ENCODE measurements at regions not wholly inside any gene's neighbourhood (a gene's known extent, or its start where the extent isn't known, plus 50 kb on each side); places are given as distances from the start of the nearest gene placed in this dataset.

DNA sequence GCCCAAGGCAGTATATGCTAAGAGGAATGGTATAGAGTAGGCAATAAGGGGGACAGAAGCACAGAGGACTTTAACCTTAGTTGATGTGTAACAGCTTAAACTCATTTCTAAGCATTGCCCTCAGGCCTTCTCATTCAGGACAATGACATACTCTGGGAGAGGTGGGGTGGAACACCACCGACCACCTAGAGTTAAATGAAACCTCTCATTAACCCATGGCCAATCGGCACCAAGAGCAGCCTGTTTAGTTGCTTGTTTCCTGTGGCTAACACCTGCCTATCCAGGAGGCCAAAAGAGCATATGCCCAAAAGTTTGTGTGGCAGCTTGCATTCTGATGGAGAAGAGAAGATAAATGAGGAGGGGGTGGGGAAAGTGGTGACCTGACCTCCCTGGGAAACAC, 50.0 kb downstream of the PABIR2 start:
- FAIRE-seq (no peak), DNase-seq (ENCODE audit: low spot score) (no peak)

DNA sequence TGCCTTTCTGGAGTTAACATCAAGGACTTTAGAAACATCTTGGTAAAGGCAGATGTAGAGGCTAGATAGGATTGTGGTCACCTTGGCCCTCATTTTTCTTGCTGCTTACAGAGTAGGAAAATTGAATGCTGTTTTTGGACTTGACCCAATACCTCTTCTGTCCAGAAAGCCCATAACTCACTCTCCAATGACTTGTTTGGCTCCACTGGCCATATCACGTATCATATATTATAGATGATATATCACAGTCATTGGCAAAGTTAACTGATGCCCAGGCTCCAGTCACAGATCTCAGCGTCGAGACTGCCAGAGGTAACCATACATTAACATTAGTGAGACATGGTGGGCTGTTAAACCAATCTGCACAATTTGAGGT, 50.6 kb downstream of the PABIR2 start:
- no peak for FAIRE-seq
- DNase-seq (ENCODE audit: low spot score), result no peak

DNA sequence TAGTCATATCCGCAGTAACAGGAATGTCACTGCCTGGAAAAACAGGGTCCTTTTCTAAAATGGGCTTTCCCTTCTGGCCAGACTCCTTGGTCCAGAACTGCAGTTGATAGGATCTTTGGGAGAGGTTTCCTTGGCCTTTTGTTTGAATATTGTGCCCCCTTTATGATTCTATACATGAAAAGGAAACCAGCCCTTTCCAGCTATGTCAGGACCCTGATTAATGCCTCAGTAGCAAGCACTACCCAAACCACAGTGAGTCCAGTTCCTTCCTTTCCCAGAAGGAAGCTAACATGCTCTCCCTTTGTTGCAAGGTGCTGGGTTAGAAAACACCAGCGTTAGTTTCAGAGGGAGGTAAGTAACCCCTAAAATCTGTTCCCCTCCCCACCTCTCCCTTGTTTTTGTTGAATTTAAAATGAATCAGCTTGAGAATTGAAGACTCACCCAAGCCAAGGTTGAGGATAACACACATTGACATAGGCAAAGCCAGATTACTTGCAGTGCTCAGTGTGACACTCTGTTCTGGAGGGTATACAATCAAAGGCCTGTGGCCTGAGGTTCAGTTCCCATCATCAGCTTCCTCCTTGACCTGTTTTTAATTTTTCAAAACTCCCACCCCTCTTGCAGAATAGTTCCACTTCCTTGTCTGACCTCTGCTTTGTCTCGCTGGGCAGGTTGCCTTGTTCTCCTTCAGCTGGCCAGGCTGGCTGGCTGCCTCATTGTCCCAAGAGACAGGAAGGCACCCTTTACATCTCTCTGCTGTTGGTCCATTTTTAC, 51.2 kb downstream of the PABIR2 start:
- FAIRE-seq (no peak), DNase-seq (ENCODE audit: low spot score) (no peak)

DNA sequence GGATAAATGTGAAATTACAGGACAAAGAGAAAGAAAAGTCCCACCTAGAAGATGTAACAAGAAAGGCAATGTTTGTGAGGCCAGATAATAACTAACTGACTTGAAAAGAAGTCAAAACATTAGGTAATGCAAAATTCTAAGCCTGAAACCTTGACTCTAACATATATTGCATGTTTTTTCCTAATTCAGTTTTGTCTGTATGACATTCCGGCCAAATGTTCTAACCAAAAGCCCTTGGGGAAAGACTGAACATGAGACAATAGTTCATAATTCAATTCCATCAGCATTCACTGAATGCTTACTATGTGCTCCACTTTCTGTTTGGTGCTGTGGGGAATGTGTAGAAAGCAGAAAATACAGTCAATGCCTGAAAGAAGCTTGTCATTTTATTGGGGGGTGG, 53.9 kb downstream of the PABIR2 start:
- FAIRE-seq (no peak), DNase-seq (ENCODE audit: low spot score) (no peak)

DNA sequence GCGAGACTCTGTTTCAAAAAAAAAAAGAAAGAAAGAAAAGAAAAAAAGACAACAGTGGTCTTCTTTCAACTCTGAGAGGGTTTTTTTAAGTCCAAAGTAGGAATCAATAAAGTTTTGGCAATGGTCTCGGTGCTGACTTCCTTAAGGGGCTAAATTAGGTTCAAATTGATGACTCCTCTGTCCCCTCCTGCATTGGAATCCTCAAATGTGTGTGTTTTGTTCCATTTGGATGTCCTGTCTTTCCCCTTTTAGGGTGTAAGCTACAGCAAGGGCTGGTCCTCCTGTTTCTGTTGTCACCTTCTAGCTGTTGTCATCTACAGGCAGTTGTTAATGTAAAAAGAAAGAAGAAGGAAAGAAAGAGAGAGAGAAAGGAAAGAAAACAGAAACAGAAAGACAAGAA, 54.4 kb downstream of the PABIR2 start:
- DNase-seq (ENCODE audit: low spot score) (no peak), FAIRE-seq (no peak)

DNA sequence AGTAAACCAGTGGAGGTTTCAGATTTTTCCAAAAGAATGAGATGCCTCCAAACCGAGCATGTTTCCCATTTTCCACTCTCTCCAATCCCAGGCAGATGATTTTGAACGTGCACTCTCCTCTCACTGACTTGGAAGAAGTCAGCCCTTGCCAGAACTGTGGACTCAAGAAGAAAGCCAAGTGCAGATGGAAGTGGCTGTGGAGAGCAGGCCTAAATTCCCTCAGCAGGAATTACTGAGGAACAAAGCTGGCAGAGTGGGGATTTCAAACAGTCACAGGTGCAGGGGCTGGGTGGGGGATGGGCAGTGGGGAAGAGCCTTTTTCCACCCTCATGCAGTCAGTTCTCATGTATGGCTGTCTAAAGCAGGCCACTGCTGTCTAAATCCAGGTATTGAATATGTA, 55.3 kb downstream of the PABIR2 start:
- DNase-seq (ENCODE audit: low spot score), result no peak
- FAIRE-seq, result no peak

DNA sequence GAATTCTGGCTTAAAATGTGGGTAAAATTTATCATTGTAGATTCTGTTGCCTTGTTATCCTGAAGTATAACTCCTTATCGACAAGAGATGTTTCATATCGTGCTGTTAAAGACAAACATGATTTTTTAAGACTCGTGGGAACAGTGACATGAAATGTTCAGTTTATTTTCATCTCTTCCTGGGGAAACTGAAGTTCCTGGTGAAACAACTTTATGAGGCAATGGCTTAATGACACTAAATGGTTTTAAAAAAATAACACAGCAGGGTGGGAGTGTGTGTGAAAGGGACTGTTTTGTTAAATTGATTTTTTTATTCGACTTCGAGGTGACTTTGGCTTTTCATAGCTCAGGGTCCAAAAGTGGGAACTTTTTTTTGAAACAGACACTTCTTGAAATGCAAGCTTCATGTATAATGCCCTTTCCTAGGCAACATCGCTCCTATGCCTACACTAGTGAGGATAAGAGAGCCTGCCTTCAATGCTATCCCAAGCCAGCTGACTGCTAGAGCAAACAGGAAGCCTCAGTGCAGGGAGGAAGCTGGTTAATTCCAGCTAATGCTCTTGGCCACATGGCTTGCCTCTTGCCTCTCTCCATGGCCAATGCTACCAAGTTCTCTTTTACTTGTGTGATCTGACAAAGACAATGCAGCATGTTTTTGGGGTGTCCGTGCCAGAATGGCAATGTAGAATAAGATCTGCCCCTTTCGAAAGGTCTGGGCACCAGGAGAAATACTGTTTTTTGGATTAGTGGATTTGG, 57.8 kb downstream of the PABIR2 start:
- DNase-seq (ENCODE audit: low spot score) (no peak), FAIRE-seq (no peak)

DNA sequence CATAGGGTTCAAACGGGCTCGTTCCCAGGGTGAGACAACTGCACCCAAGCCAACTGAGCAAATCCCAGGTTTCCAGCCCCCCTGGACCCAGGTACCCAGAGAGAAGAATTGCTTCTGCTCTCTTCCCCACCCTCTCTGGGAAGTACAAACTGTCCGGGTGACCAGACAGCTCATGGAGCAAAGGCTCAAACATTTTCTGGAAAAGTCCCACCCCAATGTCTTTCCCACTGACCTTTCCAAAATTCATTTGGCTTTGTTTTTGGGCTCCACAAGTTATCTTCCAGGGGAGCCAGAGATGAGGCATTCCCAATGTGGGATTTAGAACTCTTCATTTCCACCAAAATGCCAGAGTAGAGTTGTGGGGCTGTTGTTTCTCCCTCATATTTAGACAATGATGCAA, 58.6 kb downstream of the PABIR2 start:
- no peak for FAIRE-seq

DNA sequence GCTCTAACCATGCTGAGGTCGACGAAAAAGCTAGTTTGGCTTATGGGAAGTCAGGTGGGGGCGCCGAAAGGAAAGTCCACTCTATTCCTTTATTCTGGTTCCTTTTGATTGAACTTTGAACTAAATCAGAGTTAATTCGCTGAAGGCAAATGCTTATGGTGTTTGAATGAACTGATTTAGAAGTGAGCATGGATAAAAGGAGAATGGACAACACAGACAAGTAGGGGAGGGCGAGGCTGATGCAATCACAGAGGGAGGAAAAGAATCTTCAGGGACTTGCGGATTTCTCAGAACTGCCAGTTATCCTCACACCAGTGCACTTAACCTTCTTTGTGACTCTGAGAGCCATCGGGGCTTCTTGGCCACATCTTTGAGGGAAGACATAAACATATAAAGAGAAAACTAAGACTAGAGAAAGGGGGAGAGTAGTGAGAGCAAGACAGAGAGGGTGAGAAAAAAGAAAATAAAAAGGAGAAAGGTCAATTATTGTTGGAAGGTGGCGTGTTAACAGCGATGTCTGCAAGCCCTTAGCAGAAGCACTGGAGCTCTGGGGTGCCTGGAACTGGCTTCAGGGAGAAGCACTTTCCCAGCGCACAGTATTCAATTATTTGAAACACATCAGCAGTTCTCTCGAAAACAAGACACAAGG, 59.2 kb downstream of the PABIR2 start:
- DNase-seq (ENCODE audit: low spot score) (no peak), FAIRE-seq (no peak)

More for the DNA sequence above, 58.6 kb downstream of the PABIR2 start:
- DNase-seq (ENCODE audit: low spot score), result no peak

DNA sequence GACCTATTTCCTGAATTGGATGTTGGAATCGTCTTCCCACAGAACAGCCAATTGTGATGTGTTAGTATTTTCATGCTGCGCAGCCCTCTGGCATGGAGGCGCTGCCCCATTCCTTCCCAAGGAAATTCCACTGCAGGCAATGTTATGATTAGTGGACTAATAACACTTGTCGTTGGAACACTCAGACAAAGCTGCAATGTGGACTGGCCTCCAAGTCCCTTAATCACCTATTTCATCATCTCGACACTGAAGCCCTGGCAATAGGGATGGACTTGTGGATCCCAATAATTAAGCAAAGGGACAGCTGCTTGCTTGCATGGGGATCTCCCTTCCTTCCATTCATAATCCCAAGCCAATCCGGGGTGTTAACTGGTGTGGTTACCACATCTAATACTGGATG, 59.9 kb downstream of the PABIR2 start:
- FAIRE-seq (no peak), DNase-seq (ENCODE audit: low spot score) (no peak)

DNA sequence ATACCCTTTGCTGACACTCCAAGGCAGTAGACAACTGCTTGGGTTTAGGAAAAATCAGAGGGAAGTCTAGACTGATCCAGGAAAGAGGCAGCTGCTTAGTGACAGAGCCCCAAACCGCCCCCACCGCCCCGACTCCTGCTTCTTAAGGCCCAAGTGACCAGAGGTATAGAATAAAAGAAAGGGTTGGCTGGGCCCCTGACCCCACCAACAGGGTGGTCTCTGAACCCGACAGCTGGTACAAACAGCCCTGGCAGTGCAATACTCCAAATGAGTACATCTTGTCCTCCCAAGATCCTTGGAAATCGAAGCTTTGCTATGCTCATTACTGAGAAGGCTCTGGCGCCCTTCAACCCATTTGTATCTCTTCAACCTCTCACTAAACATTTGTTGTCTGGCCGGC, 60.6 kb downstream of the PABIR2 start:
- FAIRE-seq (no peak), DNase-seq (ENCODE audit: low spot score) (no peak)

DNA sequence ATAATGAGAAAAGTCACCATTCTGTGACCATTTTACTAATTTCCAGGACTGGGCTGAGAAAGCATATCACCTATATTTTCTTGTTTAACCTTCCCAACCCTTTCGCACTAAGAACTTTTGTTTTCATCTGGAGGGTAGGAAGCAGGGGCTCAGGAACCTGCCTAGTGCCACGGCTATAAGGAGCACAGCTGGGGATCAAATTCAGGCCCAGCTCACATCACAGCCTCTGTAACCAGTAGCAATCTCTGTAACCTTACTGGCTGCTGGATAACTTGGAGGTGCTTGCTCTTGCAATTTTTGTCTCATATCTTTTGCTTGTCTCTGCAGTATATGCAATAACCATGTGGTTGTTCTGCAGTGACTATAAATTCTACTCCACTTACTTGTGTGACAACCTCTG, 62.0 kb downstream of the PABIR2 start:
- no peak for DNase-seq (ENCODE audit: low spot score)
- no peak for FAIRE-seq

DNA sequence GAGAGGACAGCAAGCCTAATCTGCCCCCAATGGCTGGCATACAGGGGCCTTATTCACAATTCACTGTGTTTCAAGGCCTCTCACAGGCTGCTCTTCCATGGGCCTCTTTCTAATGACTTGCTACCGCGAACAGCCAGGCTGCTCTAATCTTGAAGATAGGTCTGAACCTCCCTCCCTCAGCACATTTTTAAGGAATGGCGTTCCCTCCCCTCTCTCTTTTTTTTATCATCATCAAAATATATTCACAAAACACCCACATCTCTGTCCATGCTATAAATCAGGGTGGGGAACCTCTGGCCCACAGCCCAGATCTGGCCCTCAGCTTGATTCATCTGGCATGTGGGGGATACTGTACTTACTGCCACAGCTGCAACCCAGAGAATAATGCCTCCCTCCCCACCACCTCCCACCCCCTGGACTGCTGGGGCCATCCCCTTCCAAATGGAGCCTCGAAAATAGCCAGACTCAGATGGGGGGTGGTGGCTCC, 62.5 kb downstream of the PABIR2 start:
- DNase-seq (ENCODE audit: low spot score), result no peak
- FAIRE-seq, result no peak

DNA sequence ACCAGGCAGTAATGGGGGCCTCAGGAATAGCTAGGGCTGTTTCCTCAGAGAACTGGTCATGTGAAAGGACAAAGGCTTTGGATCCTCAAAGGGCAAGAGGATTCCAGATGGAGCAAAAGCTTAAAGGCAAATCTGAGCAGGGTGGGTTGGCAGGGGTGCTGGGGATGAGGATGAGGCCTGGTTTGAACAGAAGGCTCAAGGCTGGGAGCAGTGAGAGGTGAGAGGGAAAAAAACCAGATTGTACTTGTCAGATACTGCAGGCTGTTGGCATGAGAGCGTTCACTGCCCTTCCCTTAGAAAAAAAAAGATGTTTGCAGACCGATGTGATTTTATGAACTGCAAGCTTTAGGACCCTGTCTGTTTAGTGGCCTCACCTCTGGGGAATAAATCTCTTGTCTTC, 63.4 kb downstream of the PABIR2 start:
- FAIRE-seq (no peak), DNase-seq (ENCODE audit: low spot score) (no peak)

DNA sequence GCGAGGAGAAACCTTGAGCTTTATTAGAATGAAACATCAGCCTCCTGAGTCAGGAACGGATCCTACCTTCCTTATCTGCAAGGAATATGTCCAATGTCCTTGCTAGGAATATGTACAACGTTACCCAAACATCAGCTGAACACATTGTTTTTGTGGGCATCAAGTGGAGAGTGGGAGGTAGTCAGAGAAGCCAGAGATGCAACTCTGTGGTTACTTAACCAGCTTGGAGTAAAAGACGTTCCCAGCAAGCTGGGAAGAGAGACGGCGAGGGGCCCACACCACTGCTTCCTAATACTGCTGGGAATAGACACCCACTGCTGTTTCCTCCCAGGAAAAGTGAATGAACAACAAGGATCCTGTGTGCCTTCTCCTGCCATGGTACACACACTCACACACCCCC, 64.3 kb downstream of the PABIR2 start:
- no peak for FAIRE-seq

DNA sequence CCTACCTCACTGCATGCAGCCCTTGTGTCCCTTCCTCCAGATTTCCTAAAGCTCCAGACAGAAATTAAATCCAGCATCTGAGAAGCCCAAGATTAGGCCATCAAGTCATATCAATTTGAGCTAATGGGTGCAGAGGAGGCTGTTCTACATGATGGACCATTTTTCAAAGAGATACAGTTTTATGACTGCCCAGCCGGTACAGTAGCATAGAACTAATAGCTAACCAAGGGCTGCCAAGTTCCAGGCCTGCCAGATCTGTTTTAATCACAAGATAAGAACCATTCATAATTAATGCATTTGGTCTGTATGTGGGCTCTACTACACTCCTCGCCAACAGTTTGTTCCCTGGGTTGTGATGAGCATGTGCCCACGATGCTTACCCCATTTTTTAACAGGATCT, 64.9 kb downstream of the PABIR2 start:
- FAIRE-seq (no peak), DNase-seq (ENCODE audit: low spot score) (no peak)

More for the DNA sequence above, 64.3 kb downstream of the PABIR2 start:
- DNase-seq (ENCODE audit: low spot score), result no peak

DNA sequence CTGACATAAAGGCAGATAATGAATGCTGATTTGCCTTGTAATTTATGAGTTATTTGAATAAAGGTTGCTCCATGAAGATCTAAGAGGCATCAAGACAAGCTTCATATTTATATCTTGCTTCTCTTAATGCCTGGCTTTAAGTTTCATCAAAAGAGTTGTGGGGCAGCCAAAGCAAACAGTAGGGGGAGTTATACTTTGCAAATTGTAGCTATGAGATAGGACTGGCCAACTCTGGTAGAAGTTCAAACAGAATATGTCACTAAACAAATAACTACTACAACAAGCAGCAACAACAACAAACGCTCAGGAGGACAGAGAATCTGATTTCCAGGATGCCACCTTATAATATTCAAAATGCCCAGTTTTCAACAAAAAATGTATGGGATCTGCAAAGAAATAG, 69.1 kb upstream of the PLAC1 start:
- DNase-seq (ENCODE audit: low spot score) (no peak), FAIRE-seq (no peak)

DNA sequence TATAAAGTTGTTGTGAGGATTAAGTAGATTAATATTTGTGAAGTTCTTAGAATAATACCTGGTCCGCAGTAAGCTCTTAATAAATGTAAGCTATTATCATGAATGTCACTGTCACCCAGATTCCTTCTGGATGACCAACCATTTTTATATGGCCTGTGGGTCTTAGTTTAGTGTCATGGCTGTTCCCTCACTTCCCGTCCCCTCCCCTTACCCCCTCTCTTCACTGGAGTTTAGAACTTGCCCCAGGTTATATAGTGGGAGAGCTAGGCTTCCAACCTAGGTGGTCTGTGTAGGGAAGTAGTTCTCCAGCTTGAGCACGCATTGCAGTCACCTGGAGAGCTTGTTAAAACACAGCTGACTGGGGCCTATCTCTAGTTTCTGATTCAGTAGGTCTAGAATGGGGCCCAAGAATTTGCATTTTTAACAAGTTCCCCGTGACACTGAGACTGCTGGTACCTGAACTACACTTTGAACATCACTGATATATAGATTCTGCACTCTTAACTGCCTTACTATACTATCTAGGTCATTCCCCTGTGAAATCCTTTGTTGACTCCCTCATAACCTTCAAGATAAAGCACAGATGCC, 66.9 kb upstream of the PLAC1 start:
- FAIRE-seq (no peak), DNase-seq (ENCODE audit: low spot score) (no peak)

DNA sequence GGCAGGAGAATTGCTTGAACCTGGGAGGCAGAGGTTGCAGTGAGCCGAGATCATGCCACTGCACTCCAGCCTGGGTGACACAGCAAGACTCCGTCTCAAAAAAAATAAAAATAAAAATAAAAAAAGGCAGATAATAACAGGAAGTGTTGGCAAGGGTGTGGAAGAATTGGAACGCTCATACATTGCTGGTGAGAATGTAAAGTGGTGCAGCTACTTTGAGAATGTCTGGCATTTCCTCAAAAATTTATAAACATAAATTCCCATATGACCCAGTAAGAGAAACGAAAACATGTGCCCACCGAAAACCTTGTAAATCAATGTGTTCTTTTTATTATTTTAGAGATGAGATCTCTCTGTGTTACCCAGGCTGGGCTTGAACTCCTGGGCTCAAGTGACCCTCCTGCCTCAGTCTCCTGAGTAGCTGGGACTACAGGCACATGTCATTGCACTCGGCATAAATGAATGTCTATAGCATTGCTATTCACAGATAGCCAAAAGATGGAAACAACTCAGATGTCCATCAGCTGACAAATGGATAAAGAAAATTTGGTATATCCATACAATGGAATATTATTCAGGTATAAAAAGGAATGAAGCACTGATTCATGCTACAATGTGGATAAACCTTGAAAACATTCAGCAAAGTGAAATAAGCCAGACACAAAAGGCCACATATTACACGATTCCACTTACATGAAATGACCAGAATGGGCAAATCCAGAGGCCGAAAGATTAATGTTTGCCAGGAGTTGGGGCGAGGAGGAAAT, 63.7 kb upstream of the PLAC1 start:
- FAIRE-seq, result no peak

DNA sequence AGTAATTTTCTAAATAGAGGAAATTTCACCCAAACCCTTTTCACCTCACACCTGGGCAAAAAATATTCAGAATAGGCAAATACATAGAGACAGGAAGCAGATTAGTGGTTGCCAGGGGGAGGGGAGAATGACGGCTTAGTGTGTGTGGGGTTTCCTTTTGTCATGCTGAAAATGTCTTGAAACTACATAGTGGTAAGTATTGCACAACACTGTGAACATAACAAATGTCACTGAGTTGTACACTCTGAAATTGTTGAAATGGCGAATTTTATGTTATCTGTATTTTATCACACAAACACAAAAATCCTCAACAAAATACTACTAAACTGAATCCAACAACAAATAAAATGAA, 60.7 kb upstream of the PLAC1 start:
- peak; percentile 19 for DNase-seq (ENCODE audit: low spot score)
- FAIRE-seq, result no peak

More for the DNA sequence above, 63.7 kb upstream of the PLAC1 start:
- DNase-seq (ENCODE audit: low spot score), result no peak

Data from RCC 7860 (cell line).